ENCODE measurements at regions not wholly inside any gene's neighbourhood (a gene's known extent, or its start where the extent isn't known, plus 50 kb on each side); places are given as distances from the start of the nearest gene placed in this dataset.
A peak's percentile ranks its signal among the peaks of the same experiment; 100 is the strongest.

GRCh38 chr5:108696951-108697715, 50.6 kb upstream of the FER start:
- Histone ChIP-seq H3K36me3 (ENCODE audit: control insufficient read depth in 2 of 2, insufficient read depth in 1 of 2, low read length in 2 of 2) (no peaks in the 10 kb centered on the region), H3K4me1 (ENCODE audit: control insufficient read depth, insufficient read depth, low read length) (no peaks in the 10 kb centered on the region), H3K9me3 (ENCODE audit: control insufficient read depth, insufficient read depth, low read depth, low read length) (no peaks in the 10 kb centered on the region), H3K4me3 (ENCODE audit: low read depth, low read length) (no peak overlapping the region), H3K27ac (ENCODE audit: extremely low read depth, low read depth, low read length) (no peak overlapping the region)
- no peak for TF ChIP-seq ZBTB10 (tag by site-specific recombination; IDR thresholded peaks at IDR 0.05)
- TF ChIP-seq ZNF223 (tag by site-specific recombination; IDR thresholded peaks at IDR 0.05), result no peak
- TF ChIP-seq MZF1 (tag by site-specific recombination; IDR thresholded peaks at IDR 0.05; ENCODE audit: borderline replicate concordance), result peak; percentile 59; the same call in 1 of the 2 replicates
- TF ChIP-seq ZFP69B (tag by site-specific recombination; IDR thresholded peaks at IDR 0.05), result no peak
- TF ChIP-seq ZNF2 (tag by site-specific recombination; IDR thresholded peaks at IDR 0.05), result no peak
- TF ChIP-seq PRDM10 (tag by site-specific recombination; IDR thresholded peaks at IDR 0.05), result no peak
- peak; percentile 60 for TF ChIP-seq PRDM1 (tag by site-specific recombination; IDR thresholded peaks at IDR 0.05)
- CTCF ChIA-PET, result interaction anchor here (0.5 to 2.0 kb wide), 7 partner anchors 9 to 223 kb away, joined by 3 to 9 read pairs (median 3); no protein-coding TSS in a partner anchor
- POLR2A ChIA-PET, result interaction anchor here (1.9 kb wide), 1 partner anchor 31 kb away, joined by 8 read pairs; no protein-coding TSS in a partner anchor

DNA sequence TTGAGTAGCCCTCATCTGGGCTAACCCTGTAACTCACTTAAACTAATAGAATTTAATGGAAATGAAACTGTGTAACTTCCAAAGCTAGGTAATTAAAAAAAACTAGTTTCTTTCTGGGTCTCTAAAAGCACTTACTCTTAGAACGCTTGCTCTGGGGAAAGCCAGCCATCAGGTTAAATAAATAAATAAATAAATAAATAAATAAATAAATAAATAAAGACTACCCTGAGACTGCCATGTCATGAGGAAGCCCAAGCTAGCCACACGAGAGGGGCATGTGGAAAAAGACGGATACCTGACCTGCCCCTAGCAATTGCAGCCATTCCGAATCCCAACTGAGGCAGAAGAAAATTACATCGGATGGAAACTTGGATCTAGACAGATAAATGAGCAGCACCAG, 51.3 kb upstream of the FER start:
- Histone ChIP-seq H3K4me1 (ENCODE audit: control insufficient read depth, insufficient read depth, low read length) (no peaks in the 10 kb centered on the region), H3K9me3 (ENCODE audit: control insufficient read depth, insufficient read depth, low read depth, low read length) (no peaks in the 10 kb centered on the region), H3K27ac (ENCODE audit: extremely low read depth, low read depth, low read length) (no peak overlapping the region), H3K4me3 (ENCODE audit: low read depth, low read length) (no peak overlapping the region), H3K36me3 (ENCODE audit: control insufficient read depth in 2 of 2, insufficient read depth in 1 of 2, low read length in 2 of 2) (no peaks in the 10 kb centered on the region)
- POLR2A ChIA-PET, result no interaction called here
- CTCF ChIA-PET, result interaction anchor here (0.6 kb wide), 1 partner anchor 12 kb away, joined by 3 read pairs; no protein-coding TSS in a partner anchor
- TF ChIP-seq REPIN1 (tag by site-specific recombination; IDR thresholded peaks at IDR 0.05; ENCODE audit: low read depth), result no peak
- peak; percentile 60 for TF ChIP-seq ZNF555 (tag by site-specific recombination; conservative IDR thresholded peaks at IDR 0.05)
- no peak for TF ChIP-seq ZNF350 (tag by site-specific recombination; IDR thresholded peaks at IDR 0.05)
- TF ChIP-seq ELK4 (IDR thresholded peaks at IDR 0.05; ENCODE audit: borderline replicate concordance, low read depth, low read length), result no peak
- no peak for TF ChIP-seq HOXC10 (CRISPR knock-in tag; IDR thresholded peaks at IDR 0.05)
- TF ChIP-seq ZBTB8A (tag by site-specific recombination; IDR thresholded peaks at IDR 0.05), result 0 out of 2 replicates have a peak, but pooled peaks have one; percentile 30
- TF ChIP-seq ZNF561 (tag by site-specific recombination; IDR thresholded peaks at IDR 0.05; ENCODE audit: borderline replicate concordance), result no peak
- no peak for TF ChIP-seq ZNF292 (tag by site-specific recombination; IDR thresholded peaks at IDR 0.05; ENCODE audit: borderline replicate concordance, low read depth)
- no peak for TF ChIP-seq ZBTB1 (tag by site-specific recombination; IDR thresholded peaks at IDR 0.05)
- no peak for TF ChIP-seq TRIM28 (IDR thresholded peaks at IDR 0.05; ENCODE audit: borderline replicate concordance, low read length)
- 0 out of 2 replicates have a peak, but pooled peaks have one; percentile 41 for TF ChIP-seq ZNF433 (tag by site-specific recombination; IDR thresholded peaks at IDR 0.05; ENCODE audit: low read depth)
- TF ChIP-seq ZNF10 (tag by site-specific recombination; IDR thresholded peaks at IDR 0.05), result no peak
- TF ChIP-seq, protein P1, sequence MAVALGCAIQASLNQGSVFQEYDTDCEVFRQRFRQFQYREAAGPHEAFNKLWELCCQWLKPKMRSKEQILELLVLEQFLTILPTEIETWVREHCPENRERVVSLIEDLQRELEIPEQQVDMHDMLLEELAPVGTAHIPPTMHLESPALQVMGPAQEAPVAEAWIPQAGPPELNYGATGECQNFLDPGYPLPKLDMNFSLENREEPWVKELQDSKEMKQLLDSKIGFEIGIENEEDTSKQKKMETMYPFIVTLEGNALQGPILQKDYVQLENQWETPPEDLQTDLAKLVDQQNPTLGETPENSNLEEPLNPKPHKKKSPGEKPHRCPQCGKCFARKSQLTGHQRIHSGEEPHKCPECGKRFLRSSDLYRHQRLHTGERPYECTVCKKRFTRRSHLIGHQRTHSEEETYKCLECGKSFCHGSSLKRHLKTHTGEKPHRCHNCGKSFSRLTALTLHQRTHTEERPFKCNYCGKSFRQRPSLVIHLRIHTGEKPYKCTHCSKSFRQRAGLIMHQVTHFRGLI (tag by site-specific recombination; IDR thresholded peaks at IDR 0.05), result no peak
- TF ChIP-seq YY1 (tag by site-specific recombination; IDR thresholded peaks at IDR 0.05), result no peak
- TF ChIP-seq BCL11B (tag by site-specific recombination; IDR thresholded peaks at IDR 0.05; ENCODE audit: low read depth), result no peak
- TF ChIP-seq PATZ1 (tag by site-specific recombination; IDR thresholded peaks at IDR 0.05), result no peak
